Activated B cell treated with CpG ODN at 0.5 μM for 24 hours (primary cell): ENCODE measurements at regions not wholly inside any gene's neighbourhood (a gene's known extent, or its start where the extent isn't known, plus 50 kb on each side); places are given as distances from the start of the nearest gene placed in this dataset.

Source experiments
- ATAC-seq: fragments of 200-7000 bp; cut with Tn5 transposase; one replicate; pipeline ENCODE4 v1.10.0; 2021; ENCODE audit warnings: low read depth, mild to moderate bottlenecking, moderate library complexity
- CTCF ChIA-PET: fragments of 350-600 bp; sonication (Branson Sonifier 250); formaldehyde crosslinking; loops from one replicate; lab custom pipeline; 2021; ENCODE audit warnings: antibody characterized with exemption; lab: Charles Lee
- POLR2A ChIA-PET: fragments of 350-600 bp; sonication (Branson Sonifier 250); formaldehyde crosslinking; loops from one replicate; lab custom pipeline; 2021; ENCODE audit warnings: antibody characterized with exemption; lab: Charles Lee
- DNase-seq: peaks from one replicate; pipeline ENCODE4 v3.0.0; 2022
- H3K27ac Mint-ChIP-seq: one replicate; pipeline ENCODE4 v1.8.0; 2020; ENCODE audit warnings: mixed read lengths
- H3K27me3 Mint-ChIP-seq: one replicate; pipeline ENCODE4 v1.8.0; 2021; ENCODE audit warnings: mixed read lengths
- H3K36me3 Mint-ChIP-seq: one replicate; pipeline ENCODE4 v1.8.0; 2021; ENCODE audit warnings: low read depth, mixed read lengths
- H3K4me1 Mint-ChIP-seq: one replicate; pipeline ENCODE4 v1.8.0; 2021; ENCODE audit warnings: mixed read lengths
- H3K4me3 Mint-ChIP-seq: one replicate; pipeline ENCODE4 v1.8.0; 2020; ENCODE audit warnings: mild to moderate bottlenecking, mixed read lengths
- H3K9me3 Mint-ChIP-seq: one replicate; pipeline ENCODE4 v1.8.0; 2020; ENCODE audit warnings: mixed read lengths
- CTCF ChIP-seq: fragments of 200-600 bp; IDR thresholded peaks from one replicate; pipeline ENCODE4 v1.8.0; 2022; ENCODE audit warnings: antibody characterized with exemption, mild to moderate bottlenecking
- intact Hi-C: fragments of 100-400 bp; cut with micrococcal nuclease; formaldehyde crosslinking; loops from one replicate; pipeline ENCODE4 v1.15.1; 2024

- Mint-ChIP-seq H3K4me1 (no peaks in the 10 kb centered on the region), H3K9me3 (no peaks in the 10 kb centered on the region), H3K36me3 (no peaks in the 10 kb centered on the region), H3K27me3 (peaks cover 10% of the 10 kb centered on the region), H3K4me3 (no peak overlapping the region), H3K27ac (no peak overlapping the region)
- DNase-seq (no peak), ATAC-seq (no peak)
- no peak for TF ChIP-seq CTCF
- intact Hi-C loops = no loop called here
- ChIA-PET CTCF (no interaction called here), POLR2A (no interaction called here)
Measured at GRCh38 chr13:31627097-31627845, 112.1 kb upstream of the RXFP2 start.

- Mint-ChIP-seq H3K4me3 (no peak overlapping the region), H3K27ac (no peak overlapping the region), H3K27me3 (peaks cover 8% of the 10 kb centered on the region), H3K36me3 (no peaks in the 10 kb centered on the region), H3K4me1 (no peaks in the 10 kb centered on the region), H3K9me3 (peaks cover 6% of the 10 kb centered on the region)
- DNase-seq (no peak), ATAC-seq (no peak)
- intact Hi-C loops = no loop called here
- TF ChIP-seq CTCF = no peak
- ChIA-PET POLR2A (no interaction called here), CTCF (no interaction called here)
Measured at GRCh38 chr13:31629085-31629780, 110.1 kb upstream of the RXFP2 start.

GRCh38 chr13:31631071-31631470 is 108.3 kb upstream of the RXFP2 start:
- H3K4me1 Mint-ChIP-seq = no peaks in the 10 kb centered on the region
- ATAC-seq = no peak
- POLR2A ChIA-PET = no interaction called here
- no peak for DNase-seq
- CTCF ChIA-PET = no interaction called here
- H3K27me3 Mint-ChIP-seq = peaks cover 3% of the 10 kb centered on the region
- peaks cover 11% of the 10 kb centered on the region for H3K9me3 Mint-ChIP-seq
- H3K27ac Mint-ChIP-seq = no peak overlapping the region
- intact Hi-C loops = no loop called here
- TF ChIP-seq CTCF = no peak
- H3K36me3 Mint-ChIP-seq = no peaks in the 10 kb centered on the region
- H3K4me3 Mint-ChIP-seq = no peak overlapping the region

- no peaks in the 10 kb centered on the region for H3K36me3 Mint-ChIP-seq
- peaks cover 13% of the 10 kb centered on the region for H3K9me3 Mint-ChIP-seq
- intact Hi-C loops = no loop called here
- ChIA-PET CTCF (no interaction called here), POLR2A (no interaction called here)
- no peaks in the 10 kb centered on the region for H3K27me3 Mint-ChIP-seq
- TF ChIP-seq CTCF = no peak
- DNase-seq (no peak), ATAC-seq (no peak)
- H3K4me1 Mint-ChIP-seq = no peaks in the 10 kb centered on the region
- H3K4me3 Mint-ChIP-seq = no peak overlapping the region
- no peak overlapping the region for H3K27ac Mint-ChIP-seq
Measured at GRCh38 chr13:31631746-31632145, 107.6 kb upstream of the RXFP2 start.

- ATAC-seq (no peak), DNase-seq (no peak)
- Mint-ChIP-seq H3K4me3 (no peak overlapping the region), H3K36me3 (no peaks in the 10 kb centered on the region), H3K9me3 (peaks cover 13% of the 10 kb centered on the region), H3K4me1 (no peaks in the 10 kb centered on the region), H3K27me3 (no peaks in the 10 kb centered on the region), H3K27ac (no peak overlapping the region)
- no peak for TF ChIP-seq CTCF
- ChIA-PET POLR2A (no interaction called here), CTCF (no interaction called here)
- intact Hi-C loops = no loop called here
Measured at GRCh38 chr13:31638577-31638976, 100.7 kb upstream of the RXFP2 start.
